PC-3 (cell line): ENCODE measurements at regions not wholly inside any gene's neighbourhood (a gene's known extent, or its start where the extent isn't known, plus 50 kb on each side); places are given as distances from the start of the nearest gene placed in this dataset.

ENCODE experiments used
- EZH2 ChIP-seq: fragments of 300-600 bp; sonication (generic); IDR thresholded peaks from one replicate; pipeline ENCODE4 v1.6.1; 2017; ENCODE audit warnings: antibody characterized with exemption, mild to moderate bottlenecking, low read length; ENCODE audit not compliant: unreplicated experiment
- EZH2phosphoT487 ChIP-seq: fragments of 300-600 bp; sonication (generic); IDR thresholded peaks from 2 replicates; pipeline ENCODE4 v1.6.1; 2018; ENCODE audit warnings: mild to moderate bottlenecking, antibody characterized with exemption, low read length, borderline replicate concordance
- TF ChIP-seq, protein P1 (sequence below): fragments of 300-600 bp; sonication (generic); conservative IDR thresholded peaks from 2 replicates; pipeline ENCODE4 v1.5.1; 2017; ENCODE audit warnings: antibody characterized with exemption, low read depth, mild to moderate bottlenecking, low read length

DNA sequence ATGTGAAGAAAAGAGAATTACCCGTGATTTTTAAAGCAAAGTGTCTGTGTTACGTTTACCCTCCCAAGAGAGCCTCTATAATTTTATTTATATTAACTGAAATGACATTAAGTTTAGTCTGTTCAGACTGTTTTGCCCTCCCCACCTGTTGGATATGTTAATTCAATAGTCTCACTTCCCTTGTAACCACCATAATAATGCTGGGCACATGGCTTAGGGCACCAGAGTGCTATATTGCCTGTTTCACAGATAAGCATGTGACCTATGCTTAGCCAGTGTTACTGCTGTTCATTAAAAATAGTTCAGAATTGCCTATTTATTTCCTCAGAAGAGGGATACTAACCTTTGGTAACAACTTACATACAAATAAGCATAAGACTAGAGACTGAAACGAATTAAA is 446.2 kb downstream of the FAT4 start:
- TF ChIP-seq, protein P1, sequence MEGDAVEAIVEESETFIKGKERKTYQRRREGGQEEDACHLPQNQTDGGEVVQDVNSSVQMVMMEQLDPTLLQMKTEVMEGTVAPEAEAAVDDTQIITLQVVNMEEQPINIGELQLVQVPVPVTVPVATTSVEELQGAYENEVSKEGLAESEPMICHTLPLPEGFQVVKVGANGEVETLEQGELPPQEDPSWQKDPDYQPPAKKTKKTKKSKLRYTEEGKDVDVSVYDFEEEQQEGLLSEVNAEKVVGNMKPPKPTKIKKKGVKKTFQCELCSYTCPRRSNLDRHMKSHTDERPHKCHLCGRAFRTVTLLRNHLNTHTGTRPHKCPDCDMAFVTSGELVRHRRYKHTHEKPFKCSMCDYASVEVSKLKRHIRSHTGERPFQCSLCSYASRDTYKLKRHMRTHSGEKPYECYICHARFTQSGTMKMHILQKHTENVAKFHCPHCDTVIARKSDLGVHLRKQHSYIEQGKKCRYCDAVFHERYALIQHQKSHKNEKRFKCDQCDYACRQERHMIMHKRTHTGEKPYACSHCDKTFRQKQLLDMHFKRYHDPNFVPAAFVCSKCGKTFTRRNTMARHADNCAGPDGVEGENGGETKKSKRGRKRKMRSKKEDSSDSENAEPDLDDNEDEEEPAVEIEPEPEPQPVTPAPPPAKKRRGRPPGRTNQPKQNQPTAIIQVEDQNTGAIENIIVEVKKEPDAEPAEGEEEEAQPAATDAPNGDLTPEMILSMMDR: no peak
- TF ChIP-seq EZH2phosphoT487 (no peak), EZH2 (no peak)
